K562 (cell line): ENCODE measurements at regions not wholly inside any gene's neighbourhood (a gene's known extent, or its start where the extent isn't known, plus 50 kb on each side); places are given as distances from the start of the nearest gene placed in this dataset.

Source experiments
- ATAC-seq: fragments of 200-7000 bp; cut with Tn5 transposase; 3 replicates; pipeline ENCODE4 v1.9.1; 2020; ENCODE audit warnings: moderate library complexity
- BruUV-seq: library from RNA; stranded (reverse); fragments of 400-500 nt; replicated peaks from 2 replicates; lab custom pipeline; 2021; lab: Mats Ljungman, UMichigan
- CTCF ChIA-PET: fragments of 300-600 bp; formaldehyde crosslinking; extraction: SDS; loops from one replicate; lab custom pipeline; 2021; ENCODE audit warnings: low intra/inter-chr PET ratio; lab: Yijun Ruan, JAX
- POLR2A ChIA-PET: fragments of 300-600, 350-650 bp; sonication (Branson Sonifier 250); formaldehyde crosslinking; extraction: SDS; loops from one replicate; lab custom pipeline; 2021; ENCODE audit warnings: antibody characterized with exemption, inconsistent platforms; lab: Yijun Ruan, JAX
- DNase-seq, 4 experiments: peaks; one replicate each; pipeline versions ENCODE4 v3.0.0 to v3.0.0-alpha.2; 2011 to 2018; ENCODE audit warnings: low spot score in 3 of 4, mixed read lengths in 3 of 4; ENCODE audit errors: extremely low read depth in 1 of 4
- FAIRE-seq: peaks from 2 replicates; lab custom pipeline; 2011; peaks lifted over from hg19 to GRCh38; lab: Jason Lieb, UNC
- H2AFZ ChIP-seq: 2 replicates; pipeline ENCODE4 v1.6.0; 2011; ENCODE audit warnings: low read depth, low read length, control low read depth, inconsistent platforms
- H3K27ac ChIP-seq: fragments of 200-600 bp; 3 replicates; pipeline ENCODE4 v1.8.0; 2011; ENCODE audit warnings: low read depth, mild to moderate bottlenecking, control low read depth, inconsistent platforms, low read length, moderate library complexity, mixed read lengths; ENCODE audit errors: extremely low read depth
- H3K27me3 ChIP-seq, 2 experiments: fragments of 300-600 bp in 1 of 2; 2 replicates in 1 of 2; 3 replicates in 1 of 2; pipeline versions ENCODE4 v1.6.0 to v1.8.0; 2011; ENCODE audit warnings: inconsistent platforms in 2 of 2, low read length in 2 of 2, mild to moderate bottlenecking in 1 of 2, mixed read lengths in 1 of 2, moderate library complexity in 1 of 2; ENCODE audit not compliant: control insufficient read depth in 2 of 2, insufficient read depth in 2 of 2
- H3K36me3 ChIP-seq: fragments of 300-600 bp; 3 replicates; pipeline ENCODE4 v1.8.0; 2011; ENCODE audit warnings: mild to moderate bottlenecking, low read length, inconsistent platforms; ENCODE audit not compliant: control insufficient read depth, insufficient read depth
- H3K4me1 ChIP-seq, 2 experiments: fragments of 200-600 bp in 1 of 2; replicated peaks in 1 of 2; 2 replicates in 1 of 2; 3 replicates in 1 of 2; pipeline versions ENCODE4 v1.5.1 to v1.8.0; 2011; ENCODE audit warnings: inconsistent platforms in 2 of 2, low read length in 2 of 2, mild to moderate bottlenecking in 1 of 2, mixed read lengths in 1 of 2, moderate library complexity in 1 of 2; ENCODE audit not compliant: control insufficient read depth in 2 of 2, insufficient read depth in 2 of 2
- H3K4me2 ChIP-seq: 2 replicates; pipeline ENCODE4 v1.6.1; 2011; ENCODE audit warnings: low read length, control low read depth, inconsistent platforms, mixed read lengths; ENCODE audit not compliant: insufficient read depth
- H3K4me3 ChIP-seq: fragments of 200-600 bp; sonication (generic), shearing (Covaris generic); 2 replicates; pipeline ENCODE4 v1.5.1; 2016; ENCODE audit warnings: control low read depth, inconsistent platforms
- H3K79me2 ChIP-seq: fragments of 200-600 bp; 3 replicates; pipeline ENCODE4 v1.8.0; 2011; ENCODE audit warnings: low read length, inconsistent platforms; ENCODE audit not compliant: control insufficient read depth, insufficient read depth
- H3K9ac ChIP-seq, 2 experiments: 2 replicates each; pipeline versions ENCODE4 v1.6.0 to v1.6.1; 2011; ENCODE audit warnings: low read depth in 2 of 2, low read length in 2 of 2, control low read depth in 1 of 2, inconsistent platforms in 1 of 2, mild to moderate bottlenecking in 1 of 2, mixed read lengths in 1 of 2; ENCODE audit not compliant: insufficient read depth in 1 of 2
- H3K9me1 ChIP-seq: one replicate; pipeline ENCODE4 v1.6.0; 2011; ENCODE audit warnings: inconsistent platforms, mild to moderate bottlenecking, low read length, moderate library complexity; ENCODE audit not compliant: control insufficient read depth, insufficient read depth
- H3K9me3 ChIP-seq: replicated peaks from 2 replicates; pipeline ENCODE4 v1.5.1; 2011; ENCODE audit warnings: low read depth, low read length, inconsistent platforms; ENCODE audit not compliant: control insufficient read depth, insufficient read depth
- H4K20me1 ChIP-seq: replicated peaks from 2 replicates; pipeline ENCODE4 v1.6.1; 2011; ENCODE audit warnings: low read length, inconsistent platforms, mixed read lengths; ENCODE audit not compliant: control insufficient read depth, insufficient read depth
- ARHGAP35 ChIP-seq: fragments of 450-650 bp; IDR thresholded peaks from 2 replicates; pipeline ENCODE4 v1.6.1; 2018; ENCODE audit not compliant: partially characterized antibody
- ASH1L ChIP-seq: fragments of 450-650 bp; IDR thresholded peaks from 2 replicates; pipeline ENCODE4 v1.6.1; 2018; ENCODE audit warnings: borderline replicate concordance, mild to moderate bottlenecking, low read depth; ENCODE audit not compliant: partially characterized antibody
- DIDO1 ChIP-seq: fragments of 450-650 bp; IDR thresholded peaks from 2 replicates; pipeline ENCODE4 v1.6.1; 2016; ENCODE audit warnings: low read depth, missing biosample characterization, missing genetic modification characterization
- FOSL1 ChIP-seq: fragments of 200-800 bp; sonication (Bioruptor generic); conservative IDR thresholded peaks from 2 replicates; pipeline ENCODE4 v1.6.1; 2016; ENCODE audit warnings: missing genetic modification characterization, missing compliant biosample characterization
- FOXJ3 ChIP-seq: sonication (generic); formaldehyde crosslinking; IDR thresholded peaks from 2 replicates; pipeline ENCODE4 v1.4.0; 2020; ENCODE audit warnings: mild to moderate bottlenecking, missing genetic modification reagents
- FOXK2 ChIP-seq, 2 experiments: fragments of 450-650 bp; IDR thresholded peaks in 1 of 2; conservative IDR thresholded peaks in 1 of 2; 2 replicates each; pipeline ENCODE4 v1.6.1; 2016; ENCODE audit warnings: low read depth in 2 of 2, mild to moderate bottlenecking in 1 of 2
- KHSRP ChIP-seq: fragments of 450-650 bp; IDR thresholded peaks from 2 replicates; pipeline ENCODE4 v1.6.1; 2017
- RAD51 ChIP-seq: fragments of 450-650 bp; IDR thresholded peaks from 2 replicates; pipeline ENCODE4 v1.7.1; 2016; ENCODE audit warnings: low read depth, mild to moderate bottlenecking, borderline replicate concordance
- STAG1 ChIP-seq: sonication (generic); formaldehyde crosslinking; IDR thresholded peaks from 2 replicates; pipeline ENCODE4 v1.5.0; 2020; ENCODE audit warnings: missing genetic modification reagents, borderline replicate concordance
- ZNF431 ChIP-seq: sonication (generic); formaldehyde crosslinking; IDR thresholded peaks from 2 replicates; pipeline ENCODE4 v1.8.0; 2022; ENCODE audit warnings: mild to moderate bottlenecking, missing genetic modification reagents
- ZNF766 ChIP-seq: fragments of 200-800 bp; sonication (Bioruptor generic); conservative IDR thresholded peaks from 2 replicates; pipeline ENCODE4 v1.6.1; 2016; ENCODE audit warnings: missing genetic modification characterization, missing compliant biosample characterization
- WGBS: fragments of 100-300 bp; shearing (Covaris generic); methylation state at CpG from one replicate; pipeline ENCODE4 v1.1.6; 2016; ENCODE audit warnings: low coverage, mixed read lengths; ENCODE audit not compliant: insufficient coverage; ENCODE audit errors: missing lambda C conversion rate; 5-methylcytosine and 5-hydroxymethylcytosine counted together
- in situ Hi-C: fragments of 300-500 bp; cut with MboI; formaldehyde crosslinking; loops from 4 replicates; pipeline ENCODE4 v1.15.0; 2018; ENCODE audit warnings: inconsistent platforms, mixed read lengths
- intact Hi-C: fragments of 100-400 bp; cut with micrococcal nuclease; formaldehyde crosslinking; loops from 2 replicates; pipeline ENCODE4 v1.14.2; 2022
- TF ChIP-seq, protein P1 (sequence below): fragments of 250-450 bp; sonication (Bioruptor Pico); IDR thresholded peaks from 2 replicates; pipeline ENCODE4 v1.5.0; 2021; ENCODE audit warnings: mild to moderate bottlenecking, moderate library complexity
- TF ChIP-seq, protein P2 (sequence below): sonication (generic); formaldehyde crosslinking; IDR thresholded peaks from 2 replicates; pipeline ENCODE4 v1.8.0; 2022; ENCODE audit warnings: mild to moderate bottlenecking, missing genetic modification reagents
- TF ChIP-seq, protein P3 (sequence below): fragments of 250-450 bp; sonication (Bioruptor Pico); IDR thresholded peaks from 2 replicates; pipeline ENCODE4 v1.9.0; 2021; ENCODE audit warnings: mild to moderate bottlenecking, inconsistent platforms
- TF ChIP-seq, protein P4 (sequence below): fragments of 450-650 bp; IDR thresholded peaks from 2 replicates; pipeline ENCODE4 v1.6.1; 2017; ENCODE audit warnings: antibody characterized with exemption

DNA sequence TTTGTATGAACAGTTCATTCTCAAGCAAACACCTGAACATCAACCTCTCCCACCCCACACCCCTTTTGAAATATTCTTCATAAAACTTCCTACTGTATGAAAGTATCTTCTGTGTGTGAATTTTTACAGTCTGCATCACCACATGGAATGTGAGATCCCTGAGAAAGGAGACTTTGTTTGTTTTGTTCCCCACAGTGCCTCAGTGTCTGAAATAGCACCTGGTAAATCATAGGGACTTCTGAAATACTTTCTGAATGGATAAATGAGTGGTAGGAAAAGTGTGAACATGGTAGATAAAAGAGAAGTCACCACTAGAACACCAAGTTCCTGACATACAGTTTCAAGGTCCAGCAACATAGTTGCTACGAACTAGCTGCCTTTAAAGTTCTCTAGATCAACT lies 1071.2 kb downstream of the EFNB2 start:
- DNase-seq = no peak
- POLR2A ChIA-PET = no interaction called here
- no TSS peak for BruUV-seq

More for the DNA sequence above, 1071.2 kb downstream of the EFNB2 start:
- no peak overlapping the region for H3K4me2 ChIP-seq
- WGBS = 0% methylated on average over 1 of the region's 1 CpG
- H2AFZ ChIP-seq = no peak overlapping the region
- no peak overlapping the region for H3K4me3 ChIP-seq
- no peaks in the 10 kb centered on the region for H3K36me3 ChIP-seq
- no peak overlapping the region for H3K27ac ChIP-seq
- FAIRE-seq (no peak), ATAC-seq (no peak)
- H3K4me1 ChIP-seq = no peaks in the 10 kb centered on the region
- TF ChIP-seq ARHGAP35 (no peak), KHSRP (no peak), FOSL1 (tag) (no peak), FOXK2 (conservative IDR thresholded peaks at IDR 0.05 in 1 of 2, IDR thresholded peaks at IDR 0.05 in 1 of 2; ENCODE audit: low read depth in 2 of 2) (no peak), DIDO1 (tag) (no peak), RAD51 (no peak), ZNF766 (CRISPR knock-in tag) (no peak), FOXJ3 (CRISPR knock-in tag) (no peak), ZNF431 (CRISPR knock-in tag) (no peak), STAG1 (CRISPR knock-in tag) (no peak), ASH1L (no peak)
- TF ChIP-seq, protein P1, sequence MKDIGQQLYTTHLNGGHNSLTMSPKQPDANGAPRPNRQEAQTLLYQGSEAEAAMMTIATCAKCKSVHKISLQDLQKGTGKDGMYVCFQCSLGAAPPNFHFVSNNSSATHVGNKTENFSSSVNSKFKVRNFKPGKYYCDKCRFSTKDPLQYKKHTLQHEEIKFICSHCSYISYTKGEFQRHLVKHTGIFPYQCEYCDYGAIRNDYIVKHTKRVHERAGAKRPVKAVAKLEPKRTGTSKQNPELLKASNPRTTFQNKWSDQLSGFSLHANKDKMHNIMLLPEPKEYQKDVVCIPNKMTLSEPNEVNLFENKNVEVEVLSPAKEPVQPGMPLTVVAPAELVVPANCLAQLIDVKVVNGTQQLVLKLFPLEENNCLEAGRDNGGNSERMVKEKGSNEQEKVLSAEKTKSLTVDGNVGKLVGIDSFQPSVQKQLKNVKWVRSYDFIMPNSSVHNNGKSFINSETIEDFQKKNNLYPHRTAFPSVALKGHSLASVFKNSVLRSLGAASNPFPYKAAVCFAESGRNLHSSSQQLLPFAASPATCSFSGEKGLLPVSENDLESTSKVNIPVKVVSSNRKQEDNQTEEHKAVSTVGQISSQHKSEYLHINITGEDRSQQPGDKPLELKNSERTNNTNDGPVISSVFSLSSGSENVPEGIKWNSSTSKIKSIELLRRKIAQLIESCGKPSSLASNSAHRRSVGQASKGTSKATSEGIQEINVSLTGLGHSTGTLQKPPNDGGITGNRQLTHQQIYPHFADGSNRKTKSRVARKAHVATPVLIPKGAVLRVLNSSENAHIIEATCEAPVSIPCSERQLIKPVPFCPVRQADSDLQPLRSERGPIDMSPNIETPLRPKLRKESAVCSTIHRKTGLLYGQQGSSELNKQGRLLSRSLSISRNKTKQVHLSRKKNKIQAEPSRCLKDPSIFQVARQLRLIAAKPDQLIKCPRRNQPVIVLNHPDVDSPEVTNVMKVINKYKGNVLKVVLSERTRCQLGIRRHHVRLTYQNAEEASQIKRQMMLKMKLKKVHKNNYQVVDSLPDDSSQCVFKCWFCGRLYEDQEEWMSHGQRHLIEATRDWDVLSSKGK = no peak
- TF ChIP-seq, protein P2, sequence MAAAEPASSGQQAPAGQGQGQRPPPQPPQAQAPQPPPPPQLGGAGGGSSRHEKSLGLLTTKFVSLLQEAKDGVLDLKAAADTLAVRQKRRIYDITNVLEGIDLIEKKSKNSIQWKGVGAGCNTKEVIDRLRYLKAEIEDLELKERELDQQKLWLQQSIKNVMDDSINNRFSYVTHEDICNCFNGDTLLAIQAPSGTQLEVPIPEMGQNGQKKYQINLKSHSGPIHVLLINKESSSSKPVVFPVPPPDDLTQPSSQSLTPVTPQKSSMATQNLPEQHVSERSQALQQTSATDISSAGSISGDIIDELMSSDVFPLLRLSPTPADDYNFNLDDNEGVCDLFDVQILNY = no peak
- TF ChIP-seq, protein P3, sequence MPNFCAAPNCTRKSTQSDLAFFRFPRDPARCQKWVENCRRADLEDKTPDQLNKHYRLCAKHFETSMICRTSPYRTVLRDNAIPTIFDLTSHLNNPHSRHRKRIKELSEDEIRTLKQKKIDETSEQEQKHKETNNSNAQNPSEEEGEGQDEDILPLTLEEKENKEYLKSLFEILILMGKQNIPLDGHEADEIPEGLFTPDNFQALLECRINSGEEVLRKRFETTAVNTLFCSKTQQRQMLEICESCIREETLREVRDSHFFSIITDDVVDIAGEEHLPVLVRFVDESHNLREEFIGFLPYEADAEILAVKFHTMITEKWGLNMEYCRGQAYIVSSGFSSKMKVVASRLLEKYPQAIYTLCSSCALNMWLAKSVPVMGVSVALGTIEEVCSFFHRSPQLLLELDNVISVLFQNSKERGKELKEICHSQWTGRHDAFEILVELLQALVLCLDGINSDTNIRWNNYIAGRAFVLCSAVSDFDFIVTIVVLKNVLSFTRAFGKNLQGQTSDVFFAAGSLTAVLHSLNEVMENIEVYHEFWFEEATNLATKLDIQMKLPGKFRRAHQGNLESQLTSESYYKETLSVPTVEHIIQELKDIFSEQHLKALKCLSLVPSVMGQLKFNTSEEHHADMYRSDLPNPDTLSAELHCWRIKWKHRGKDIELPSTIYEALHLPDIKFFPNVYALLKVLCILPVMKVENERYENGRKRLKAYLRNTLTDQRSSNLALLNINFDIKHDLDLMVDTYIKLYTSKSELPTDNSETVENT (CRISPR knock-in tag) = no peak
- TF ChIP-seq, protein P4, sequence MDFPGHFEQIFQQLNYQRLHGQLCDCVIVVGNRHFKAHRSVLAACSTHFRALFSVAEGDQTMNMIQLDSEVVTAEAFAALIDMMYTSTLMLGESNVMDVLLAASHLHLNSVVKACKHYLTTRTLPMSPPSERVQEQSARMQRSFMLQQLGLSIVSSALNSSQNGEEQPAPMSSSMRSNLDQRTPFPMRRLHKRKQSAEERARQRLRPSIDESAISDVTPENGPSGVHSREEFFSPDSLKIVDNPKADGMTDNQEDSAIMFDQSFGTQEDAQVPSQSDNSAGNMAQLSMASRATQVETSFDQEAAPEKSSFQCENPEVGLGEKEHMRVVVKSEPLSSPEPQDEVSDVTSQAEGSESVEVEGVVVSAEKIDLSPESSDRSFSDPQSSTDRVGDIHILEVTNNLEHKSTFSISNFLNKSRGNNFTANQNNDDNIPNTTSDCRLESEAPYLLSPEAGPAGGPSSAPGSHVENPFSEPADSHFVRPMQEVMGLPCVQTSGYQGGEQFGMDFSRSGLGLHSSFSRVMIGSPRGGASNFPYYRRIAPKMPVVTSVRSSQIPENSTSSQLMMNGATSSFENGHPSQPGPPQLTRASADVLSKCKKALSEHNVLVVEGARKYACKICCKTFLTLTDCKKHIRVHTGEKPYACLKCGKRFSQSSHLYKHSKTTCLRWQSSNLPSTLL = no peak
- no peaks in the 10 kb centered on the region for H3K9me3 ChIP-seq
- H4K20me1 ChIP-seq = no peaks in the 10 kb centered on the region
- CTCF ChIA-PET = no interaction called here
- intact Hi-C loops = no loop called here
- no peaks in the 10 kb centered on the region for H3K79me2 ChIP-seq
- no peaks in the 10 kb centered on the region for H3K9me1 ChIP-seq
- H3K27me3 ChIP-seq = no peaks in the 10 kb centered on the region
- no peak overlapping the region for H3K9ac ChIP-seq
- in situ Hi-C loops = no loop called here
